GM10266 (cell line): ENCODE measurements at regions not wholly inside any gene's neighbourhood (a gene's known extent, or its start where the extent isn't known, plus 50 kb on each side); places are given as distances from the start of the nearest gene placed in this dataset.

Source experiments
- DNase-seq: peaks from one replicate; pipeline ENCODE4 v3.0.0; 2012; ENCODE audit errors: extremely low spot score
- CTCF ChIP-seq: IDR thresholded peaks from 2 replicates; pipeline ENCODE4 v1.5.1; 2012; ENCODE audit warnings: mild to moderate bottlenecking, low read depth; ENCODE audit not compliant: control insufficient read depth, insufficient read depth; ENCODE audit errors: missing control alignments

- DNase-seq = no peak
Observed at GRCh38 chr13:97535614-97536013, 101.6 kb downstream of the RAP2A start.

GRCh38 chr13:97537110-97537509 is 103.1 kb downstream of the RAP2A start:
- TF ChIP-seq CTCF = no peak
- no peak for DNase-seq

More at GRCh38 chr13:97535614-97536013, 101.6 kb downstream of the RAP2A start:
- no peak for TF ChIP-seq CTCF

DNA sequence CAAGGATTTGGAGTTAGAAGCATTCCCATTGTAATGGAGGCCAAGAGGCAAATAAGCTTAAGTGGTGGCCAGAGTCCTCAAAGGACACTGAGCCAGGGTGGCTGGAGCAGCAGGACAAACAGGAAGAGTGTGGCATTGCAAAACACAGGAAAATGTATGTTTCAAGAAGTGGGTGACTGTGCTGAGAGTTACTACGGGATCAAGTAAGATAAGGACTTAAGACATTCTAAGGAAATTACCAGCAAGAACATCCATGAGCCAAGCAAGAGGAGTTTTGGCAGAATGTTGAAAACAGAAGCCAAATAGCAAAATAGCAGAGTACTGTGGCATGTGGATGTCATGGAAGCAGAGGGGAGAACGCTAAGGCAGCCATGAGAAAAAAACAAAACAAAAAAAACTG is 104.2 kb downstream of the RAP2A start:
- DNase-seq = no peak
- no peak for TF ChIP-seq CTCF

DNA sequence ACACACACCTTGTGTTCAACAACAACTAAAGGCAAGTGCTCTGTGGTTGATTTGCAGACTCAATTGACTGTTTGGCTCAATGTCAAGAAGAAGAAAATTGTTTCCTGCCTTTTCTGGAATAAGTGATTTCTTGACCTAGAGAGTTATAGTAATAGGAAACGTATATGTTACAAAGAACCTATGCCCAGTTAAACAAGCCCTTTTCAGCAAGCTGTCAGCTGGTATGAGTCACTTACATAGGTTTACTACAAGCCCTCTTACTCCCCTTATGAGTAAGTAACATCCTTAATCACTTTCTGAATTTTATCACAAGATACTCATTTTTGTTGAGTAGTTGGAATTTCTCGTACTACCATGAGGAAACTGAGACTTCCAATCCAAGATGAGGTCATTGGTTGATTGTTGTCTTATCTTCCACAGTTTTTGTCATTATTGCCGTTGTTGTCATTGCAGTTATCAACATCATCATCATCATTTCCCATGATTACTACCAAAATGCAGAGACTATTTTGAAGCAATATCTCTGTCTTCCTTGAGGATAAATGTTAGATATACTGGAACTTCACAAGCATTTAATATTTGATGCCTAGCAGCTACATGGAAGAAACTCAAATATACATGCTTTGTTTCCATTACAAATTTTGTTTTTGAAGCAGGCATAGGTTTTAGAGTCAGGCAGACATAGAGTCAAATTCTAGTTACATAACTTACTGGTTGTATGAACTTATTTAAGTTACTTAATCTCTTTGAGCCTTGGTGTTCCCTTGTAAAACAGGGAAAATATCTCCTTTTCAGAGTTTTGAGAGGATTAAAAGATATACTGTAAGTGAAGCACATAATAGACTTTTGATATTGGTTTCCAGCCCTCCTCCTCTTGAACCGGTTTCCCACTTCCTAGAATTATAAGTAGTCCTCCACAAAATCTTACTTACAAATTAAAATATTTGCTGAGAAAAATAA is 106.0 kb downstream of the RAP2A start:
- no peak for TF ChIP-seq CTCF
- DNase-seq = no peak

DNA sequence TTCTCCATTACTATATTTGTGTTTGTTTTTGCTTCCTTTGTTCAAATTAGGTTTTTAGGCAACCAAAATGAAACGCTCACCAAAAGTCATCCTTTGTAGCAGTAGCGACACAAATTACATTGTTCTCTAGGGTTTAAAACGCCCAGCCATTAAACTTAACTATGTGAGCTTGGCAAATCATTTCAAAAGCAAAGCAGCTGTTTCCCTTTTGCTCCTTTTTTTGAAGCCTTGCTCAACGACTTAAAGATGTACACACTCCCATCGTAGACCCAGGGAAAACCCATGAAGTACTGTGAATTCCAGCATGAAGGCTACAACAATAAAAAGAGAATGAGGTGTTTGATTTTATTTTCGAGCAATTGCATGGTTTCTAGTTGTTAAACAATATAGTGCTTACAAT is 106.7 kb downstream of the RAP2A start:
- TF ChIP-seq CTCF = no peak
- DNase-seq = no peak

DNA sequence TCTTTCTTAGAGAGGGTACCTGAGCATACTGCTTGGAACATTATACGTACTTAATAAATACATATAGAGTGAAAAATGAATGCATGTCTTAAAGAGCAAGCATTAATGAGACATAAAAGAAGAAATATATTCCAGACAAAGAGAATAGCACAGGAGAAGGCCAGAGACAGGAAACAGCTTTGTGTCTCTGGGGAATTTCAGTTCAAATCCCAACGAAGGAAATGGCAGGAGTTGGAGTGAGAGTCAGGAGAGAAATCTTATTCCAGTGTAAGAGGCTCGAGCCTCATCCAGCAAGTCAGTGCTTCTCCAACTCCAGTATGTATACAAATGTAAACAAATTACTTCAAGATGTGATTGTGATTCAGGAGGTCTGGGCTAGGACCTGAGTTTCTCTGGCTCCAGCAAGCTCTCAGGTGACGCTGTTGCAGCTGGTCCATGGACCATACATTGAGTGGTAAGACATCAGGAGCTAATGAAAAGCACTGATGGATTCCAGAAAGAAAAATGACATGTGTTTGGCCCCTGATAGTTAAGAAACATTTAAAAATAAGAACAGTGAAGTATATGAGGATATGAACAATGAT is 108.2 kb downstream of the RAP2A start:
- no peak for DNase-seq

More for the DNA sequence above, 108.2 kb downstream of the RAP2A start:
- TF ChIP-seq CTCF = no peak
